Testis (tissue), 2 donors: ENCODE measurements at regions not wholly inside any gene's neighbourhood (a gene's known extent, or its start where the extent isn't known, plus 50 kb on each side); places are given as distances from the start of the nearest gene placed in this dataset.
A peak's percentile ranks its signal among the peaks of the same experiment; 100 is the strongest.

Experiments
- DNase-seq: peaks from one replicate; pipeline ENCODE4 v3.0.0-alpha.2; 2019
- H3K27ac ChIP-seq, 2 donors: fragments of 200-600 bp; sonication (generic); one replicate each; pipeline ENCODE4 v1.5.1; 2019
- H3K27me3 ChIP-seq: fragments of 200-600 bp; sonication (generic); one replicate; pipeline ENCODE4 v1.5.1; 2019
- H3K36me3 ChIP-seq: fragments of 200-600 bp; sonication (generic); one replicate; pipeline ENCODE4 v1.5.1; 2017; ENCODE audit warnings: low read depth; ENCODE audit errors: missing control alignments
- H3K4me1 ChIP-seq: fragments of 200-600 bp; sonication (generic); one replicate; pipeline ENCODE4 v1.5.1; 2019
- H3K4me3 ChIP-seq, 2 donors: fragments of 200-600 bp; sonication (generic); one replicate each; pipeline ENCODE4 v1.5.1; 2017 to 2019
- H3K9me3 ChIP-seq: fragments of 200-600 bp; sonication (generic); one replicate; pipeline ENCODE4 v1.5.1; 2017
- CTCF ChIP-seq, 3 experiments: fragments of 450-650 bp in 2 of 3; fragments of 200-600 bp in 1 of 3; sonication (generic) in 1 of 3; IDR thresholded peaks; one replicate each; pipeline ENCODE4 v1.5.1; 2016 to 2019; ENCODE audit warnings: antibody characterized with exemption in 3 of 3, mild to moderate bottlenecking in 2 of 3, moderate library complexity in 1 of 3
- POLR2A ChIP-seq: fragments of 450-650 bp; IDR thresholded peaks from one replicate; pipeline ENCODE4 v1.6.1; 2017; ENCODE audit warnings: antibody characterized with exemption, mild to moderate bottlenecking, moderate library complexity
- WGBS, 2 donors: methylation state at CpG; one replicate each; pipeline ENCODE4 v1.1.5; 2018; 5-methylcytosine and 5-hydroxymethylcytosine counted together
- intact Hi-C: fragments of 100-400 bp; cut with DNase I; formaldehyde crosslinking; loops from one replicate; pipeline ENCODE4 v1.15.1; 2023; ENCODE audit warnings: low total_unique reads

- Histone ChIP-seq H3K9me3 (no peaks in the 10 kb centered on the region), H3K4me3 (no peak overlapping the region), H3K27me3 (no peaks in the 10 kb centered on the region), H3K27ac (peak overlapping the region in 1 of 2 donors; percentile 36), H3K36me3 (no peaks in the 10 kb centered on the region), H3K4me1 (peaks cover 37% of the 10 kb centered on the region)
- WGBS, 2 donors: 59 to 72% methylated on average over 10 of the region's 10 CpGs
- intact Hi-C loops: no loop called here
- TF ChIP-seq CTCF (IDR thresholded peaks at IDR 0.05): no peak
- no peak for TF ChIP-seq POLR2A
- DNase-seq: peak; percentile 54
These were observed 128.1 kb downstream of the GLI2 start for GRCh38 chr2:120863661-120864320.

GRCh38 chr2:120864981-120865380 is 129.3 kb downstream of the GLI2 start:
- peaks cover 39% of the 10 kb centered on the region for H3K4me1 ChIP-seq
- TF ChIP-seq POLR2A: no peak
- TF ChIP-seq CTCF (IDR thresholded peaks at IDR 0.05): no peak
- H3K27me3 ChIP-seq: no peaks in the 10 kb centered on the region
- DNase-seq: no peak
- no peak overlapping the region for H3K4me3 ChIP-seq
- no peak overlapping the region for H3K27ac ChIP-seq
- 88 to 90% methylated on average over 2 to 11 of the region's 11 CpGs for WGBS, 2 donors
- H3K36me3 ChIP-seq: no peaks in the 10 kb centered on the region
- intact Hi-C loops: no loop called here
- no peaks in the 10 kb centered on the region for H3K9me3 ChIP-seq

- Histone ChIP-seq H3K27ac (no peak overlapping the region), H3K36me3 (no peaks in the 10 kb centered on the region), H3K4me1 (peaks cover 39% of the 10 kb centered on the region), H3K27me3 (no peaks in the 10 kb centered on the region), H3K4me3 (no peak overlapping the region), H3K9me3 (no peaks in the 10 kb centered on the region)
- no peak for DNase-seq
- 91 to 96% methylated on average over 7 to 8 of the region's 8 CpGs for WGBS, 2 donors
- intact Hi-C loops: no loop called here
- no peak for TF ChIP-seq CTCF (IDR thresholded peaks at IDR 0.05)
These were observed 130.0 kb downstream of the GLI2 start for GRCh38 chr2:120865656-120866055.

- Histone ChIP-seq H3K36me3 (no peaks in the 10 kb centered on the region), H3K27me3 (no peaks in the 10 kb centered on the region), H3K4me3 (no peak overlapping the region), H3K4me1 (peaks cover 39% of the 10 kb centered on the region), H3K9me3 (no peaks in the 10 kb centered on the region), H3K27ac (no peak overlapping the region)
- intact Hi-C loops: no loop called here
- DNase-seq: no peak
- WGBS, 2 donors: 80 to 84% methylated on average over 7 of the region's 7 CpGs
- TF ChIP-seq CTCF (IDR thresholded peaks at IDR 0.05) (no peak), POLR2A (no peak)
These were observed 130.4 kb downstream of the GLI2 start for GRCh38 chr2:120866071-120866470.

- H3K27me3 ChIP-seq: no peaks in the 10 kb centered on the region
- TF ChIP-seq POLR2A (no peak), CTCF (IDR thresholded peaks at IDR 0.05) (no peak)
- 74 to 76% methylated on average over 11 to 14 of the region's 14 CpGs for WGBS, 2 donors
- DNase-seq: no peak
- H3K36me3 ChIP-seq: no peaks in the 10 kb centered on the region
- H3K9me3 ChIP-seq: no peaks in the 10 kb centered on the region
- H3K27ac ChIP-seq: peak overlapping the region; percentile 31 to 77
- intact Hi-C loops: no loop called here
- peak overlapping the region; percentile 40 to 57 for H3K4me3 ChIP-seq
- H3K4me1 ChIP-seq: peaks cover 39% of the 10 kb centered on the region
These were observed 130.9 kb downstream of the GLI2 start for GRCh38 chr2:120866483-120867140.
